H9 (cell line): ENCODE measurements at regions not wholly inside any gene's neighbourhood (a gene's known extent, or its start where the extent isn't known, plus 50 kb on each side); places are given as distances from the start of the nearest gene placed in this dataset.

Experiments
- DNase-seq: peaks from one replicate; pipeline ENCODE4 v3.0.0-alpha.2; 2017
- H2AFZ ChIP-seq: one replicate; pipeline ENCODE4 v1.6.1; 2013; ENCODE audit warnings: mild to moderate bottlenecking, low read length, control low read depth, moderate library complexity
- H2AK5ac ChIP-seq: 2 replicates; pipeline ENCODE4 v1.6.1; 2013; ENCODE audit warnings: low read length, control low read depth, mixed read lengths; ENCODE audit not compliant: insufficient read length
- H2BK120ac ChIP-seq: one replicate; pipeline ENCODE4 v1.6.1; 2013; ENCODE audit warnings: low read depth, mild to moderate bottlenecking, low read length, control low read depth, inconsistent platforms; ENCODE audit not compliant: poor library complexity, severe bottlenecking
- H2BK12ac ChIP-seq: 2 replicates; pipeline ENCODE4 v1.6.1; 2013; ENCODE audit warnings: low read length, control low read depth, mixed read lengths, low read depth; ENCODE audit not compliant: insufficient read length
- H2BK15ac ChIP-seq: 2 replicates; pipeline ENCODE4 v1.6.1; 2013; ENCODE audit warnings: low read depth, low read length, control low read depth
- H2BK20ac ChIP-seq: one replicate; pipeline ENCODE4 v1.6.1; 2013; ENCODE audit warnings: low read depth, mild to moderate bottlenecking, low read length, control low read depth, inconsistent platforms; ENCODE audit not compliant: poor library complexity, severe bottlenecking
- H2BK5ac ChIP-seq: 2 replicates; pipeline ENCODE4 v1.6.1; 2013; ENCODE audit warnings: low read length, control low read depth, mixed read lengths; ENCODE audit not compliant: insufficient read length
- H3K14ac ChIP-seq: 2 replicates; pipeline ENCODE4 v1.6.1; 2013; ENCODE audit warnings: low read length, control low read depth; ENCODE audit not compliant: insufficient read depth
- H3K18ac ChIP-seq: 2 replicates; pipeline ENCODE4 v1.6.1; 2013; ENCODE audit warnings: low read depth, mild to moderate bottlenecking, mixed read lengths, low read length, control low read depth; ENCODE audit not compliant: insufficient read length
- H3K23ac ChIP-seq: 2 replicates; pipeline ENCODE4 v1.6.1; 2013; ENCODE audit warnings: low read length, control low read depth, mixed read lengths, low read depth; ENCODE audit not compliant: insufficient read length
- H3K23me2 ChIP-seq: 2 replicates; pipeline ENCODE4 v1.6.1; 2013; ENCODE audit warnings: low read depth, mild to moderate bottlenecking, mixed read lengths, low read length, control low read depth; ENCODE audit not compliant: insufficient read length, poor library complexity, severe bottlenecking
- H3K27ac ChIP-seq: 2 replicates; pipeline ENCODE4 v1.5.1; 2013; ENCODE audit warnings: low read length, control low read depth, mixed read lengths, low read depth; ENCODE audit not compliant: insufficient read length
- H3K27me3 ChIP-seq: 2 replicates; pipeline ENCODE4 v1.6.1; 2013; ENCODE audit warnings: low read length, control low read depth, inconsistent platforms; ENCODE audit not compliant: insufficient read depth
- H3K4ac ChIP-seq: 2 replicates; pipeline ENCODE4 v1.6.1; 2013; ENCODE audit warnings: low read depth, mild to moderate bottlenecking, control low read depth, inconsistent platforms, low read length, moderate library complexity
- H3K4me1 ChIP-seq: 2 replicates; pipeline ENCODE4 v1.6.1; 2013; ENCODE audit warnings: low read length, control low read depth, inconsistent platforms; ENCODE audit not compliant: insufficient read depth
- H3K4me2 ChIP-seq: 2 replicates; pipeline ENCODE4 v1.6.1; 2013; ENCODE audit warnings: low read length, control low read depth, mixed read lengths; ENCODE audit not compliant: insufficient read length, insufficient read depth
- H3K56ac ChIP-seq: 2 replicates; pipeline ENCODE4 v1.6.1; 2013; ENCODE audit warnings: low read depth, mild to moderate bottlenecking, mixed read lengths, low read length, control low read depth; ENCODE audit not compliant: insufficient read length
- H3K79me1 ChIP-seq: 2 replicates; pipeline ENCODE4 v1.6.1; 2013; ENCODE audit warnings: low read depth, mild to moderate bottlenecking, moderate library complexity, low read length, control low read depth, inconsistent platforms; ENCODE audit not compliant: insufficient read depth, poor library complexity, severe bottlenecking
- H3K79me2 ChIP-seq: 2 replicates; pipeline ENCODE4 v1.6.1; 2013; ENCODE audit warnings: low read length, control low read depth, inconsistent platforms; ENCODE audit not compliant: insufficient read depth
- H3K9ac ChIP-seq: 2 replicates; pipeline ENCODE4 v1.6.1; 2013; ENCODE audit warnings: low read length, control low read depth, mixed read lengths; ENCODE audit not compliant: insufficient read length; ENCODE audit errors: extremely low read depth
- H3K9me3 ChIP-seq: one replicate; pipeline ENCODE4 v1.6.1; 2013; ENCODE audit warnings: low read depth, low read length, inconsistent platforms; ENCODE audit not compliant: control insufficient read depth
- H3T11ph ChIP-seq: one replicate; pipeline ENCODE4 v1.6.1; 2013; ENCODE audit warnings: mild to moderate bottlenecking, low read length, control low read depth, inconsistent platforms
- H4K20me1 ChIP-seq: one replicate; pipeline ENCODE4 v1.6.1; 2013; ENCODE audit not compliant: control insufficient read depth, insufficient read length, insufficient read depth
- H4K5ac ChIP-seq: 2 replicates; pipeline ENCODE4 v1.6.1; 2013; ENCODE audit warnings: low read depth, mild to moderate bottlenecking, mixed read lengths, low read length, control low read depth; ENCODE audit not compliant: insufficient read length
- H4K8ac ChIP-seq: replicated peaks from 2 replicates; pipeline ENCODE4 v1.6.1; 2013; ENCODE audit warnings: low read length, control low read depth, mixed read lengths, low read depth; ENCODE audit not compliant: insufficient read length
- H4K91ac ChIP-seq: 2 replicates; pipeline ENCODE4 v1.6.1; 2013; ENCODE audit warnings: low read depth, mild to moderate bottlenecking, moderate library complexity, mixed read lengths, low read length, control low read depth; ENCODE audit not compliant: insufficient read length
- H3K27ac Mint-ChIP-seq, 3 experiments: 2 replicates in 2 of 3; 3 replicates in 1 of 3; pipeline ENCODE4 v1.8.0; 2020 to 2021; ENCODE audit warnings: mixed read lengths in 3 of 3, mild to moderate bottlenecking in 1 of 3, moderate library complexity in 1 of 3
- H3K27me3 Mint-ChIP-seq: 2 replicates; pipeline ENCODE4 v1.8.0; 2021; ENCODE audit warnings: low read depth, mild to moderate bottlenecking, moderate library complexity, mixed read lengths
- H3K36me3 Mint-ChIP-seq, 3 experiments: 2 replicates in 2 of 3; 3 replicates in 1 of 3; pipeline ENCODE4 v1.8.0; 2020 to 2021; ENCODE audit warnings: low read depth in 3 of 3, mixed read lengths in 3 of 3; ENCODE audit not compliant: insufficient read depth in 1 of 3
- H3K4me1 Mint-ChIP-seq, 2 experiments: 2 replicates each; pipeline ENCODE4 v1.8.0; 2020; ENCODE audit warnings: mixed read lengths in 2 of 2
- H3K4me3 Mint-ChIP-seq, 2 experiments: 2 replicates in 1 of 2; 3 replicates in 1 of 2; pipeline ENCODE4 v1.8.0; 2020 to 2021; ENCODE audit warnings: mild to moderate bottlenecking in 2 of 2, mixed read lengths in 2 of 2, moderate library complexity in 1 of 2
- H3K9me3 Mint-ChIP-seq, 2 experiments: 2 replicates in 1 of 2; 3 replicates in 1 of 2; pipeline ENCODE4 v1.8.0; 2020; ENCODE audit warnings: mild to moderate bottlenecking in 2 of 2, mixed read lengths in 2 of 2, moderate library complexity in 1 of 2
- WGBS: extraction: QIAGEN DNeasy Blood & Tissue Kit; methylation state at CpG from one replicate; pipeline ENCODE4 v1.1.7; 2013; ENCODE audit warnings: missing lambda C conversion rate, low lambda C conversion rate, mixed read lengths; ENCODE audit not compliant: insufficient read length; ENCODE audit errors: extremely low coverage; 5-methylcytosine and 5-hydroxymethylcytosine counted together
- TF ChIP-seq, protein P1 (sequence below): fragments of 200-600 bp; sonication (generic); conservative IDR thresholded peaks from 3 replicates; pipeline ENCODE4 v1.8.0; 2021; ENCODE audit warnings: antibody characterized with exemption, mild to moderate bottlenecking

DNA sequence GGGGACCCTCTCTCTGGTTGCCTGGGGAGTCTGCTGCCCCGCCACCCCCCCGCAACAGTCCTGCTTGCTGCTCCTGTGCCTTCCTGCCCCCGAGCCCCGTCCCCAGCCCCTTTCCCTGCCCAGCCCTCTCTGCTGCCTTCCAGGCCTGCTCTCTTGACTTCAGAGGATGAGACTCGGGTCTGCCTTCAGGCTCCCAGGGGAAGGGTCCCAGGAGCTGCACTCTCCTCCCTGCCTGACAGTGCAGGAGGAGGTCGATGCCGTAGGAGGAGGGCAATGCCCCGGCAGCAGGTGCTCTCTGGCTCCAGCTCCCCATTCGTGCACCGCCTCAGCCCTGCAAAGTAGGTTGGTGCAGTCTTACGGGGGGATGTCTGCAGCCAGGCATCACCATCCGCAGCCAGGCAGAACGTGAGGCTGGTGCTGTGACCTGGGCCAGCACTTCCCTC is 185.1 kb upstream of the C14orf180 start:
- H2AK5ac ChIP-seq = no peak overlapping the region
- Mint-ChIP-seq H3K27ac (no peak overlapping the region), H3K36me3 (peaks cover 10 to 31% (median 11%) of the 10 kb centered on the region in 3 experiments; a peak in 6 of 7 replicates), H3K27me3 (peaks cover 6% of the 10 kb centered on the region; the same call in 1 of the 2 replicates), H3K4me3 (no peak overlapping the region), H3K4me1 (peaks cover 13 to 28% of the 10 kb centered on the region in 2 experiments), H3K9me3 (peaks cover 24 to 33% of the 10 kb centered on the region in 2 experiments)
- no peak overlapping the region for H2BK5ac ChIP-seq
- no peaks in the 10 kb centered on the region for H3K4me1 ChIP-seq
- H2BK12ac ChIP-seq = no peak overlapping the region
- no peak overlapping the region for H3K9ac ChIP-seq
- H2AFZ ChIP-seq = no peak overlapping the region
- no peak overlapping the region for H4K8ac ChIP-seq
- H3K79me1 ChIP-seq = no peaks in the 10 kb centered on the region
- no peaks in the 10 kb centered on the region for H3K9me3 ChIP-seq
- H2BK20ac ChIP-seq = no peak overlapping the region
- H3K23ac ChIP-seq = no peak overlapping the region
- TF ChIP-seq, protein P1, sequence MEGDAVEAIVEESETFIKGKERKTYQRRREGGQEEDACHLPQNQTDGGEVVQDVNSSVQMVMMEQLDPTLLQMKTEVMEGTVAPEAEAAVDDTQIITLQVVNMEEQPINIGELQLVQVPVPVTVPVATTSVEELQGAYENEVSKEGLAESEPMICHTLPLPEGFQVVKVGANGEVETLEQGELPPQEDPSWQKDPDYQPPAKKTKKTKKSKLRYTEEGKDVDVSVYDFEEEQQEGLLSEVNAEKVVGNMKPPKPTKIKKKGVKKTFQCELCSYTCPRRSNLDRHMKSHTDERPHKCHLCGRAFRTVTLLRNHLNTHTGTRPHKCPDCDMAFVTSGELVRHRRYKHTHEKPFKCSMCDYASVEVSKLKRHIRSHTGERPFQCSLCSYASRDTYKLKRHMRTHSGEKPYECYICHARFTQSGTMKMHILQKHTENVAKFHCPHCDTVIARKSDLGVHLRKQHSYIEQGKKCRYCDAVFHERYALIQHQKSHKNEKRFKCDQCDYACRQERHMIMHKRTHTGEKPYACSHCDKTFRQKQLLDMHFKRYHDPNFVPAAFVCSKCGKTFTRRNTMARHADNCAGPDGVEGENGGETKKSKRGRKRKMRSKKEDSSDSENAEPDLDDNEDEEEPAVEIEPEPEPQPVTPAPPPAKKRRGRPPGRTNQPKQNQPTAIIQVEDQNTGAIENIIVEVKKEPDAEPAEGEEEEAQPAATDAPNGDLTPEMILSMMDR = no peak
- H4K91ac ChIP-seq = no peak overlapping the region
- peak; percentile 17 for DNase-seq
- no peak overlapping the region for H2BK120ac ChIP-seq
- no peaks in the 10 kb centered on the region for H3K27me3 ChIP-seq
- no CpG with 5 or more reads among the region's 13 CpGs for WGBS
- no peak overlapping the region for H3K56ac ChIP-seq
- H3K23me2 ChIP-seq = no peaks in the 10 kb centered on the region
- H3K14ac ChIP-seq = peak overlapping the region; percentile 29; the same call in 1 of the 2 replicates
- no peak overlapping the region for H3T11ph ChIP-seq
- H3K18ac ChIP-seq = no peak overlapping the region
- no peak overlapping the region for H2BK15ac ChIP-seq
- H3K27ac ChIP-seq = no peak overlapping the region
- no peak overlapping the region for H4K5ac ChIP-seq
- no peaks in the 10 kb centered on the region for H3K79me2 ChIP-seq
- H3K4ac ChIP-seq = no peak overlapping the region
- H3K4me2 ChIP-seq = no peak overlapping the region
- no peaks in the 10 kb centered on the region for H4K20me1 ChIP-seq
